A673 (cell line): ENCODE measurements at regions not wholly inside any gene's neighbourhood (a gene's known extent, or its start where the extent isn't known, plus 50 kb on each side); places are given as distances from the start of the nearest gene placed in this dataset.

ENCODE experiments used
- BruUV-seq: library from RNA; stranded (reverse); fragments of 400-500 nt; replicated peaks from 2 replicates; lab custom pipeline; 2021; lab: Mats Ljungman, UMichigan
- CTCF ChIA-PET: fragments of 300-600 bp; sonication (Branson Sonifier 250); formaldehyde crosslinking; loops from one replicate; lab custom pipeline; 2022; ENCODE audit warnings: antibody characterized with exemption; lab: Charles Lee
- POLR2A ChIA-PET: fragments of 300-600 bp; sonication (Branson Sonifier 250); formaldehyde crosslinking; loops from one replicate; lab custom pipeline; 2022; ENCODE audit warnings: antibody characterized with exemption; ENCODE audit not compliant: low non-redundant PET; lab: Charles Lee
- DNase-seq: peaks from one replicate; pipeline ENCODE4 v3.0.0-alpha.2; 2015; ENCODE audit warnings: low spot score
- H3K27ac ChIP-seq: fragments of 200-600 bp; sonication (generic); 2 replicates; pipeline ENCODE4 v1.5.1; 2016; ENCODE audit warnings: mixed run types, low read depth, mild to moderate bottlenecking, mixed read lengths, antibody characterized with exemption, low read length; ENCODE audit not compliant: poor library complexity, severe bottlenecking
- H3K27me3 ChIP-seq: fragments of 200-600 bp; sonication (generic); replicated peaks from 2 replicates; pipeline ENCODE4 v1.6.1; 2017; ENCODE audit warnings: mixed run types, low read depth, mild to moderate bottlenecking, mixed read lengths, antibody characterized with exemption, low read length; ENCODE audit not compliant: insufficient read depth, poor library complexity
- H3K36me3 ChIP-seq: fragments of 200-600 bp; sonication (generic); 2 replicates; pipeline ENCODE4 v1.6.1; 2016; ENCODE audit warnings: mixed run types, mild to moderate bottlenecking, mixed read lengths, antibody characterized with exemption, low read length; ENCODE audit not compliant: insufficient read depth, poor library complexity, severe bottlenecking
- H3K4me1 ChIP-seq: fragments of 200-600 bp; sonication (generic); 2 replicates; pipeline ENCODE4 v1.6.1; 2017; ENCODE audit warnings: mixed run types, mild to moderate bottlenecking, mixed read lengths, antibody characterized with exemption, low read length; ENCODE audit not compliant: insufficient read depth, poor library complexity, severe bottlenecking
- H3K4me3 ChIP-seq: fragments of 200-600 bp; sonication (generic); 2 replicates; pipeline ENCODE4 v1.5.1; 2016; ENCODE audit warnings: low read depth, mixed run types, mild to moderate bottlenecking, mixed read lengths, low read length; ENCODE audit not compliant: poor library complexity, severe bottlenecking
- H3K9me3 ChIP-seq: fragments of 200-600 bp; sonication (generic); 2 replicates; pipeline ENCODE4 v1.6.1; 2016; ENCODE audit warnings: mixed run types, low read depth, mild to moderate bottlenecking, mixed read lengths, antibody characterized with exemption, low read length; ENCODE audit not compliant: poor library complexity, severe bottlenecking
- CTCF ChIP-seq: fragments of 300-800, 200-600 bp; sonication (generic); conservative IDR thresholded peaks from 2 replicates; pipeline ENCODE4 v1.5.1; 2017; ENCODE audit warnings: low read depth, mild to moderate bottlenecking, antibody characterized with exemption, low read length, moderate library complexity, mixed read lengths
- EZH2 ChIP-seq: fragments of 200-600 bp; sonication (generic); IDR thresholded peaks from 2 replicates; pipeline ENCODE4 v1.6.1; 2017; ENCODE audit warnings: borderline replicate concordance, low read depth, mild to moderate bottlenecking, mixed read lengths, antibody characterized with exemption, low read length; ENCODE audit not compliant: poor library complexity, severe bottlenecking
- intact Hi-C: fragments of 100-400 bp; cut with micrococcal nuclease; formaldehyde crosslinking; loops from one replicate; pipeline ENCODE4 v1.10.0; 2022; ENCODE audit not compliant: unreplicated experiment

- Histone ChIP-seq H3K4me1 (no peaks in the 10 kb centered on the region), H3K4me3 (no peak overlapping the region), H3K9me3 (no peaks in the 10 kb centered on the region), H3K27me3 (no peaks in the 10 kb centered on the region), H3K36me3 (no peaks in the 10 kb centered on the region), H3K27ac (no peak overlapping the region)
- CTCF ChIA-PET: no interaction called here
- TF ChIP-seq CTCF (no peak), EZH2 (no peak)
- POLR2A ChIA-PET: no interaction called here
- BruUV-seq: no TSS peak
- intact Hi-C loops: no loop called here
- no peak for DNase-seq
These were observed 814.0 kb downstream of the BRD1 start for GRCh38 chr22:49013707-49014106.

- no peak overlapping the region for H3K4me3 ChIP-seq
- no peaks in the 10 kb centered on the region for H3K4me1 ChIP-seq
- DNase-seq: no peak
- no peaks in the 10 kb centered on the region for H3K36me3 ChIP-seq
- ChIA-PET CTCF (no interaction called here), POLR2A (no interaction called here)
- no TSS peak for BruUV-seq
- no peak for TF ChIP-seq EZH2
- TF ChIP-seq CTCF: no peak
- no peaks in the 10 kb centered on the region for H3K27me3 ChIP-seq
- no peak overlapping the region for H3K27ac ChIP-seq
- H3K9me3 ChIP-seq: no peaks in the 10 kb centered on the region
- intact Hi-C loops: no loop called here
These were observed 814.8 kb downstream of the BRD1 start for GRCh38 chr22:49012712-49013395.

GRCh38 chr22:49011769-49012648 is 815.7 kb downstream of the BRD1 start:
- ChIA-PET POLR2A (no interaction called here), CTCF (no interaction called here)
- Histone ChIP-seq H3K36me3 (no peaks in the 10 kb centered on the region), H3K27ac (no peak overlapping the region), H3K4me3 (no peak overlapping the region), H3K9me3 (no peaks in the 10 kb centered on the region), H3K4me1 (no peaks in the 10 kb centered on the region), H3K27me3 (no peaks in the 10 kb centered on the region)
- intact Hi-C loops: no loop called here
- TF ChIP-seq CTCF (no peak), EZH2 (no peak)
- no TSS peak for BruUV-seq
- no peak for DNase-seq
